CD4-positive, alpha-beta T cell treated with Interleukin-17A for 4 hours (primary cell): ENCODE measurements at regions not wholly inside any gene's neighbourhood (a gene's known extent, or its start where the extent isn't known, plus 50 kb on each side); places are given as distances from the start of the nearest gene placed in this dataset.
A peak's percentile ranks its signal among the peaks of the same experiment; 100 is the strongest.
"Not testable (repeated sequence)": the region's sequence is repeated elsewhere in the genome, so short reads cannot be mapped to it uniquely, and the experiment has no call there.

Source experiments
- DNase-seq: peaks from one replicate; pipeline ENCODE4 v3.0.0-alpha.2; 2020; ENCODE audit warnings: mixed read lengths

DNA sequence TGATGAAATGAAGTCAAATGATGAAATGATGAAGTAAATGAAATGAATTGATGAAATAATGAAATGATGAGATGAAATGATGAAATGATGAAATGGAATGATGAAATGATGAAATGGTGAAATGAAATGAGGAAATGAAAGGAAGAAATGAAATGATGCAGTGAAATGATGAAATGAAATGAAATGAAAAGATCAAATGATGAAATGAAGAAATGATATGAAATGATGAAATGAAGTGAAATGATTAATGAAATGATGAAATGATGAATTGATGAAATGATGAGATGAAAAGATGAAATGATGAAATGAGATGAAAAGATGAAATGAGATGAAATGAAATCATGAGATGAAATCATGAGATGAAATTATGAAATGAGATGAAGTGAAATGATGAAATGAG lies 139.2 kb upstream of the ERV3-1 start:
- DNase-seq = not testable (repeated sequence)

GRCh38 chr7:65145008-65145407 lies 138.5 kb upstream of the ERV3-1 start:
- not testable (repeated sequence) for DNase-seq

DNA sequence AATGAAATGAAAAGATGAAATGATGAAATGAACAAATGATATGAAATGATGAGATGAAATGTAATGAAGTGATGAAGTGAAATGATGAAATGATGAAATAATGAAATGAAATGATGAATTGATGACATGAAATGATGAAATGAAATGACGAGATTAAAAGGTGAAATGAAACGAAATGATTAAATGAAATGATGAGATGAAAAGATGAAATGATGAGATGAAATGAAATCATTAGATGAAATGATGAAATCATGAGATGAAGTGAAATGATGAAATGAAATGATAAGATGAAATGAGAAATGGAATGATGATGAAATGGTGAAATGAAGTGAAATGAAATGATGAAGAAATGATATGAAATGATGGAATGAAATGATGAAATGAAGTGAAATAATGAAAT lies 138.1 kb upstream of the ERV3-1 start:
- DNase-seq = not testable (repeated sequence)

DNA sequence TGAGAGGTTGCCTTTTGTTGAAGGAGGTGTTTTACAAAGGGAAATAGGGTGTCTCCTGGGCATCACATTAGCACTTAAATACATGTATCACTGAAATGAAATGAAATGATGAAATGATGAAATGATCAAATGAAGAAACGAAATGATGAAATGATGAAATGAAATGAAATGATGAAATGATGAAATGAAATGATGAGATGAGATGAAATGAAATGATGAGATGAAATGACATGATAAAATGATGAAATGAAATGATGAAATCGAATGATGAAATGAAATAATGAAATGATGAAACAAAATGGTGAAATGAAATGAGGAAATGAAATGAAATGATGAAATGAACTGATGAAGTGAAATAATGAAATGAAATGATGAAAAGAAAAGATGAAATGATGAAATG lies 137.6 kb upstream of the ERV3-1 start:
- not testable (repeated sequence) for DNase-seq

- not testable (repeated sequence) for DNase-seq
Measured at GRCh38 chr7:65141894-65142293, 135.4 kb upstream of the ERV3-1 start.

GRCh38 chr7:65141405-65141778 lies 134.9 kb upstream of the ERV3-1 start:
- not testable (repeated sequence) for DNase-seq

DNA sequence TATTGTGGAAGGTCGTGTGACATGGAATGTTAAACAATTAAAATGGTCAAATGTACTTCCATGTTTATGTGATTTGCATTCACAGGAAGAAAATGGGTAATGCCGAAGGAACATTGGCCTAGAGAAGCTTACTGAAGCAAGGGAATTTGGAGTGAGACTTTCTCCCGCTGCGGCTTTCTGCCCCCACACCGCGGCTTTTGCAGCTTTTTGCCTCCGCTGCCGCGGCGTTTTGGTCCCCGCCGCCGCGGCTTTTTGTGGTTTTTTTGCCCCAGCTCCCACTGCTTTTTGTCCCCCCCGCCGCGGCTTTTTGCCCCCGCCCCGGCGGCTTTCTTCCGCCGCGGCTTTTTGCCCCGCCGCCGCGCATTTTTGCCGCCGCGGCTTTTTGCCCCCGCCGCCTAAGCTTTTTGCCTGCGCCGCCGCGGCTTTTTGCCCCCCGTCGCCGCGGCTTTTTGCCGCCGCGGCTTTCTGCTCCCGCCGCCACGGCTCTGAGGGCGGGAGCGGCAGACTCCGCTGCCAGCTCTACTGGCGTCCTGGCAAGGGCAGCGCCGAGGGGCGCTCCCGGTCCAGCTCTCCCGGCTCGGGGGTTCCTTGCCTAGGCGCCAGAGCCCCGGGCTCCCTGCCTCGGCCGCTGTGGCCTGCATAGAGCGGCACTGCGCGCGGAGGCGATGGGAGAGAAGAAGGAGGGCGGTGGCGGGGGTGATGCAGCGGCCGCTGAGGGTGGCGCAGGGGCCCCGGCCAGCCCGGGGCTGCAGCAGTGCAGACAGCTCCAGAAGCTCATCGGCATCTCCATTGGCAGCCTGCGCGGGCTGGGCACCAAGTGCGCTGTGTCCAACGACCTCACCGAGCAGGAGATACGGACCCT lies 134.3 kb upstream of the ERV3-1 start:
- DNase-seq = not testable (repeated sequence)

- not testable (repeated sequence) for DNase-seq
Measured at GRCh38 chr7:65136850-65137249, 130.4 kb upstream of the ERV3-1 start.

- not testable (repeated sequence) for DNase-seq
Measured at GRCh38 chr7:65133087-65133486, 126.6 kb upstream of the ERV3-1 start.

DNA sequence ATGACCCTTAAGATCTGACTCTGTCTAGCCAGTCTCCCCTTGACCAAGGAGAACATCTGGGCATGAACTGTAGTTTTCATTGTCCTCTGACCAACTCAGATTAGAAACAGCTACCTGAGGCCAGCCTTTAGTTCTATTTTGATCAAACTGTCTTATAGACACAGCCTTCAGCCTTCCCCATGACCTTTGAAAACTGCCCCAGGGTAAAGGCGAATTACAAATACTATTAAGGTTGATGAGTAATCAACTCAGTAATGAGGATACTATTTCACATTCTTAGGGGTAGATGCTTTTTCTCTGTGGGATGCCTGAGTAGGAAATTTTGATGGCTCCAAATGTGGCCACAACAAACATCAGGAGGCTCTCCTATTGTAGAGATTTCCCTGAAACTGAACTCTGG lies 125.8 kb upstream of the ERV3-1 start:
- not testable (repeated sequence) for DNase-seq

GRCh38 chr7:65127364-65127763 lies 120.9 kb upstream of the ERV3-1 start:
- not testable (repeated sequence) for DNase-seq

DNA sequence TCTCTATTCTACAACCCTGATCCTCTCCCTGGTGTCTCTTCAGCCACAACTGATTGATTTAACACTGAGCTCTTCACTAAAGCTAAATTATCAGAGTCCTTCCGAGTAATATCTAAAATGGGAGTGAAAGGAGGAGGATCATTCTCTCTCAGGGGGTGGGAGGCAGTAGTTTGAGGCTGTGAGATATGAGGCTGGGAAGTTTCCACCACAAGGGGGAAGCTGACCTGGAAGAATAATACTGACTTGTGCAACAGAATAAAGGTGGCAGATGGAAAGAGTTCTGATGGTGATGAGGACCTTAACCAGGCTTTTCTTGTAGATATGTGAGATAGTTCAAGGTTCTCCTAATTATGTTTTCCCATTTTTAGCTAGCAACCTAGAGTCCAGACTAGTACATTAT lies 118.1 kb upstream of the ERV3-1 start:
- DNase-seq = not testable (repeated sequence)

DNA sequence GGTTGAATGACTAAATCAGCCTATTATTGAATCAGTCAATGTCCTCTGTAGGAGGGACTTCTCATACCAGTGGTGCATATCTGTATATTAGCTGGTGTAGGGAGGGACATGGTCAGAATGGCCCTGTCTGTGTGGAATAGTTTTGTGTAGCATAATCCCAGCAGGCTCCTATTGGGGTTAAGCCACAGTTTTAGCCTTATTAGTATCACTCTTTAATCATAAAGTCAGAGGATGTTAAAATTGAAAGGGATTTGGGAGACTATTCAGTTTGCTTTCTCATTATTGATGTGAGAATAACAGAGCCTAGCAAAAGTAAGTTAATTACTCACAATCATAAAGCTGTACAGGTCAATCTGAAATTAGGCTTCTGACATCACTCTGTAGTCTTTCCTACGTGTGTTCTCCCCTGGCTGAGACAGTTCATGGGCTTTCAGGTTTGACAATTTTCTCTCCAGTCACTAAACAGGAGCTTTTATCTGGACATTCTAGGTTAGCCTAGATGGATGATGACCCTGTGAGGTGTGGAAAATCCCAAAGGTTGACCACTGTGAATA lies 99.2 kb upstream of the ERV3-1 start:
- not testable (repeated sequence) for DNase-seq

- DNase-seq = not testable (repeated sequence)
Measured at GRCh38 chr7:65100499-65100898, 94.0 kb upstream of the ERV3-1 start.

DNA sequence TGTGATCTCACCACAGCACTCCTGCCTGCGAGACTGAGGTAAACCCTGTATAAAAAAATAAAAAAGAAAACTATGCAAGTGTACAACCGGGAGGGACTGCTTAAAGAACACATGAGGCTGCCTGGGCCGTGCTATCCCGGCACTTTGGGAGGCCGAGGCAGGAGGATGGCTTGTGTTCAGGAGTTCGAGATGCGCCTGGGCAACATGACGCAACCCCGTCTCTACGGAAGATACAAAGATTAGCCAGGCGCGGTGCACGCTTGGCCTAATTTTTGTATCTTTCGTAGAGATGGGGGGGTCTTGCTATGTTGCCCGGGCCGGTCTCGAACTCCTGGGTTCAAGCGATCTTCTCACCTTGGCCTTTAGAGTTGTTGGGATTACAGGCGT lies 75.2 kb upstream of the ERV3-1 start:
- not testable (repeated sequence) for DNase-seq

GRCh38 chr7:65080799-65081668 lies 74.5 kb upstream of the ERV3-1 start:
- DNase-seq = peak; percentile 92

- DNase-seq = not testable (repeated sequence)
Measured at GRCh38 chr7:65074959-65075358, 68.5 kb upstream of the ERV3-1 start.

GRCh38 chr7:65073160-65073559 lies 66.7 kb upstream of the ERV3-1 start:
- not testable (repeated sequence) for DNase-seq

- not testable (repeated sequence) for DNase-seq
Measured at GRCh38 chr7:65071854-65072431, 65.5 kb upstream of the ERV3-1 start.

DNA sequence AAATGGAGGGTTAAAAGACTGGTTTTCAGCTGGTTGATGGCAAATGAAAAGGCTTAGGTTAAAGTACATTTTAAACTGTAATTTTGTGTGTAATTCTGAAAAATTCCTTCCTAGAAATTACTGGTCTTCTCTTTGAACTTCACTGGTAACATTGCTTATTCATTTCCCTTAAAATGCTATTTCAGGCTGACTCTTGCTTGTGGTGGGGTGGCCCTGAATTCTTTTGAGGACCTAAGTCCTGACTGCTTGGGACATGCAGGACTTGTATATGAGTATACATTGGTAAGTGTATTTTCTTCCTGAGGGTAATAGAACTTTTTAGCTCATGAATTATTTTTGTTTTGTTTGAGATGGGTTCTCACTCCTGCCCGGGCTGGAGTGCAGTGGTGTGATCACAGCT lies 63.0 kb upstream of the ERV3-1 start:
- DNase-seq = not testable (repeated sequence)

DNA sequence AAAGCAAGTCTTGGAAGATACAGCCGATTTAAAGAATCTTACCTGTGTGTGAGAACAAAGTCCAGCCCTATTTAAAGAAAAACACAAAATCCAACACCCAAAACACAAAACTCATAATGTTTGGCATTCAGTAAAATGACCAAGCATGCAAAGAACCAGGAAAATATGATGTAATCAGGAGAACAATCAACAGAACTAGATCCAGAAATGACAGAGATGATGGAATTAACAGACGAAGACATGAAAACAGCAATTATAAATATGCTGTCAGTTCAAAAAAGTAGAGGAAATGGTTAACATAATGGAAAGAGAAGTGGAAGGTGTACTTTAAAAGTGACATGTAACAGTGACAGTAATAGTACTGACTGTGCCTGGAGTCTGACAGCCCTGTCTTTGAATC lies 56.1 kb upstream of the ERV3-1 start:
- not testable (repeated sequence) for DNase-seq

GRCh38 chr7:65059247-65059646 lies 52.8 kb upstream of the ERV3-1 start:
- not testable (repeated sequence) for DNase-seq
